CD4-positive, alpha-beta T cell treated with Interleukin-10 for 1 hour (primary cell): ENCODE measurements at regions not wholly inside any gene's neighbourhood (a gene's known extent, or its start where the extent isn't known, plus 50 kb on each side); places are given as distances from the start of the nearest gene placed in this dataset.
A peak's percentile ranks its signal among the peaks of the same experiment; 100 is the strongest.
"Not testable (repeated sequence)": the region's sequence is repeated elsewhere in the genome, so short reads cannot be mapped to it uniquely, and the experiment has no call there.

ENCODE experiments used
- DNase-seq: peaks from one replicate; pipeline ENCODE4 v3.0.0-alpha.2; 2020

- DNase-seq: no peak
Observed at GRCh38 chr6:144544266-144544830, 259.2 kb downstream of the UTRN start.

GRCh38 chr6:144546807-144547206 is 261.7 kb downstream of the UTRN start:
- no peak for DNase-seq

- no peak for DNase-seq
Observed at GRCh38 chr6:144547409-144547808, 262.3 kb downstream of the UTRN start.

- DNase-seq: no peak
Observed at GRCh38 chr6:144548536-144548935, 263.4 kb downstream of the UTRN start.

- DNase-seq: no peak
Observed at GRCh38 chr6:144549837-144550747, 265.0 kb downstream of the UTRN start.

- DNase-seq: no peak
Observed at GRCh38 chr6:144551339-144551738, 266.2 kb downstream of the UTRN start.

GRCh38 chr6:144555066-144555465 is 269.9 kb downstream of the UTRN start:
- DNase-seq: no peak

GRCh38 chr6:144559865-144560593 is 274.9 kb downstream of the UTRN start:
- DNase-seq: peak; percentile 59

GRCh38 chr6:144561455-144562043 is 276.4 kb downstream of the UTRN start:
- DNase-seq: no peak

GRCh38 chr6:144564202-144564601 is 279.1 kb downstream of the UTRN start:
- DNase-seq: no peak

- peak; percentile 14 for DNase-seq
Observed at GRCh38 chr6:144566868-144567615, 281.9 kb downstream of the UTRN start.

GRCh38 chr6:144568241-144568640 is 283.1 kb downstream of the UTRN start:
- no peak for DNase-seq

GRCh38 chr6:144572541-144572940 is 287.4 kb downstream of the UTRN start:
- not testable (repeated sequence) for DNase-seq

- no peak for DNase-seq
Observed at GRCh38 chr6:144574796-144575195, 289.7 kb downstream of the UTRN start.

GRCh38 chr6:144575327-144575726 is 290.2 kb downstream of the UTRN start:
- DNase-seq: no peak

GRCh38 chr6:144576871-144577270 is 291.7 kb downstream of the UTRN start:
- DNase-seq: no peak

GRCh38 chr6:144578385-144579350 is 293.5 kb downstream of the UTRN start:
- DNase-seq: no peak

- no peak for DNase-seq
Observed at GRCh38 chr6:144580039-144580438, 294.9 kb downstream of the UTRN start.

GRCh38 chr6:144580771-144581170 is 295.6 kb downstream of the UTRN start:
- DNase-seq: no peak

- peak; percentile 47 for DNase-seq
Observed at GRCh38 chr6:144581812-144582537, 296.8 kb downstream of the UTRN start.
